ENCODE measurements at regions not wholly inside any gene's neighbourhood (a gene's known extent, or its start where the extent isn't known, plus 50 kb on each side); places are given as distances from the start of the nearest gene placed in this dataset.

DNA sequence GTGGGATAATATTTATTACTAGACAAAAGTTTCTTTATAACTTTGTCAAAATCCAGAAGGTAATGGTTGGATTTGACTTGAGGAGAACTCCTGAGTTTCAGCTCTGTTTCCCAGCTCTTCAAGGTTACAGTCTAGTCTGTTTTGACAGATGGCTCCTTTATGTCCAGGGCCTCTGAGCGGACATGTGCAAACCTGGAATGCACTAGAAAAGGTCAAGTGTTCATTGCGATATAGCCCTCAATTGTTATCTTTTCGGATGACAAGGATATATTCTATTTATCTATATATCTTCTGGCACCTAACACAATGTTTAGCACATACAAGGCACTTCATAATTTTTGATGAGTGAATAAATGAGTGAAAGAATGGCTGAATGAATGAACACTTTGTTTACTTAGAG is 513.2 kb upstream of the GOLIM4 start:
- TF ChIP-seq, protein P1, sequence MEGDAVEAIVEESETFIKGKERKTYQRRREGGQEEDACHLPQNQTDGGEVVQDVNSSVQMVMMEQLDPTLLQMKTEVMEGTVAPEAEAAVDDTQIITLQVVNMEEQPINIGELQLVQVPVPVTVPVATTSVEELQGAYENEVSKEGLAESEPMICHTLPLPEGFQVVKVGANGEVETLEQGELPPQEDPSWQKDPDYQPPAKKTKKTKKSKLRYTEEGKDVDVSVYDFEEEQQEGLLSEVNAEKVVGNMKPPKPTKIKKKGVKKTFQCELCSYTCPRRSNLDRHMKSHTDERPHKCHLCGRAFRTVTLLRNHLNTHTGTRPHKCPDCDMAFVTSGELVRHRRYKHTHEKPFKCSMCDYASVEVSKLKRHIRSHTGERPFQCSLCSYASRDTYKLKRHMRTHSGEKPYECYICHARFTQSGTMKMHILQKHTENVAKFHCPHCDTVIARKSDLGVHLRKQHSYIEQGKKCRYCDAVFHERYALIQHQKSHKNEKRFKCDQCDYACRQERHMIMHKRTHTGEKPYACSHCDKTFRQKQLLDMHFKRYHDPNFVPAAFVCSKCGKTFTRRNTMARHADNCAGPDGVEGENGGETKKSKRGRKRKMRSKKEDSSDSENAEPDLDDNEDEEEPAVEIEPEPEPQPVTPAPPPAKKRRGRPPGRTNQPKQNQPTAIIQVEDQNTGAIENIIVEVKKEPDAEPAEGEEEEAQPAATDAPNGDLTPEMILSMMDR (IDR thresholded peaks at IDR 0.05) = no peak
- no peak for TF ChIP-seq POLR2A (IDR thresholded peaks at IDR 0.05)
- no peak for TF ChIP-seq POLR2AphosphoS5 (IDR thresholded peaks at IDR 0.05)
- TF ChIP-seq EP300 (IDR thresholded peaks at IDR 0.05) = no peak

Data from suprapubic skin (tissue), 4 donors.